Lower lobe of right lung (tissue), 2 donors: ENCODE measurements at regions not wholly inside any gene's neighbourhood (a gene's known extent, or its start where the extent isn't known, plus 50 kb on each side); places are given as distances from the start of the nearest gene placed in this dataset.
A peak's percentile ranks its signal among the peaks of the same experiment; 100 is the strongest.

Experiments
- ATAC-seq, 2 donors: fragments of 200-7000 bp; cut with Tn5 transposase; one replicate each; pipeline ENCODE4 v1.9.1; 2020 to 2022; ENCODE audit warnings: mild to moderate bottlenecking in 2 of 2, moderate library complexity in 2 of 2
- DNase-seq: peaks from one replicate; pipeline ENCODE4 v3.0.0-alpha.2; 2020
- H3K27ac ChIP-seq: fragments of 200-600 bp; one replicate; pipeline ENCODE4 v1.8.0; 2022
- H3K27me3 ChIP-seq: fragments of 200-600 bp; one replicate; pipeline ENCODE4 v1.8.0; 2022; ENCODE audit warnings: low read depth
- H3K36me3 ChIP-seq: fragments of 200-600 bp; one replicate; pipeline ENCODE4 v1.8.0; 2022; ENCODE audit warnings: mild to moderate bottlenecking
- H3K4me1 ChIP-seq: fragments of 200-600 bp; one replicate; pipeline ENCODE4 v1.8.0; 2022
- H3K4me3 ChIP-seq: fragments of 200-600 bp; one replicate; pipeline ENCODE4 v1.8.0; 2022; ENCODE audit warnings: mild to moderate bottlenecking
- H3K9me3 ChIP-seq: fragments of 200-600 bp; one replicate; pipeline ENCODE4 v1.8.0; 2022
- intact Hi-C: fragments of 100-400 bp; cut with DNase I; formaldehyde crosslinking; loops from one replicate; pipeline ENCODE4 v1.11.0; 2022
- TF ChIP-seq, protein P1 (sequence below): fragments of 200-600 bp; IDR thresholded peaks from one replicate; pipeline ENCODE4 v1.8.0; 2022; ENCODE audit warnings: antibody characterized with exemption, mild to moderate bottlenecking
- donor health status: DM: no; HTN: yes; CAD: no; lungs with severe emphysema.

DNA sequence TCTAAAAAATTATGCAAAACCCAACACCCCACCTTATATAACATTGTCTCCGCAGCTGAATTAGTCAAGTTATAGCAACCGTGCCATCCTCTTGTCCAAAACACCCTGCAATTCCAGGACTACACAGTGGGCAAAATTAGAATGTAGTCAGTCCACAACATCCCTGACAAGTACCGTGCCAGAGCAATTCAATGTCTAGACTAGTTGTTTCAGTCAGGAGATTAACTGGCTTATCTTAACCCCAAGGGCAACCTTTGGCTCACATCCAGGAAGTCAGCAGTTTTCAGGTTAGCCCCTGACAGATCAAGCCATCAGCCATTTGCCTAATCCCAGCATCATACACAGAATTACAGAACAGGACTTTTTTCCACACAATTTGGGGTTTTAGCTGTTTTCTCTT is 240.8 kb upstream of the TMEM161B start:
- Histone ChIP-seq H3K27me3 (no peaks in the 10 kb centered on the region), H3K9me3 (no peaks in the 10 kb centered on the region), H3K27ac (no peak overlapping the region), H3K4me1 (no peaks in the 10 kb centered on the region), H3K4me3 (no peak overlapping the region), H3K36me3 (no peaks in the 10 kb centered on the region)
- intact Hi-C loops, result no loop called here
- no peak for ATAC-seq
- TF ChIP-seq, protein P1, sequence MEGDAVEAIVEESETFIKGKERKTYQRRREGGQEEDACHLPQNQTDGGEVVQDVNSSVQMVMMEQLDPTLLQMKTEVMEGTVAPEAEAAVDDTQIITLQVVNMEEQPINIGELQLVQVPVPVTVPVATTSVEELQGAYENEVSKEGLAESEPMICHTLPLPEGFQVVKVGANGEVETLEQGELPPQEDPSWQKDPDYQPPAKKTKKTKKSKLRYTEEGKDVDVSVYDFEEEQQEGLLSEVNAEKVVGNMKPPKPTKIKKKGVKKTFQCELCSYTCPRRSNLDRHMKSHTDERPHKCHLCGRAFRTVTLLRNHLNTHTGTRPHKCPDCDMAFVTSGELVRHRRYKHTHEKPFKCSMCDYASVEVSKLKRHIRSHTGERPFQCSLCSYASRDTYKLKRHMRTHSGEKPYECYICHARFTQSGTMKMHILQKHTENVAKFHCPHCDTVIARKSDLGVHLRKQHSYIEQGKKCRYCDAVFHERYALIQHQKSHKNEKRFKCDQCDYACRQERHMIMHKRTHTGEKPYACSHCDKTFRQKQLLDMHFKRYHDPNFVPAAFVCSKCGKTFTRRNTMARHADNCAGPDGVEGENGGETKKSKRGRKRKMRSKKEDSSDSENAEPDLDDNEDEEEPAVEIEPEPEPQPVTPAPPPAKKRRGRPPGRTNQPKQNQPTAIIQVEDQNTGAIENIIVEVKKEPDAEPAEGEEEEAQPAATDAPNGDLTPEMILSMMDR, result no peak
- DNase-seq, result no peak

DNA sequence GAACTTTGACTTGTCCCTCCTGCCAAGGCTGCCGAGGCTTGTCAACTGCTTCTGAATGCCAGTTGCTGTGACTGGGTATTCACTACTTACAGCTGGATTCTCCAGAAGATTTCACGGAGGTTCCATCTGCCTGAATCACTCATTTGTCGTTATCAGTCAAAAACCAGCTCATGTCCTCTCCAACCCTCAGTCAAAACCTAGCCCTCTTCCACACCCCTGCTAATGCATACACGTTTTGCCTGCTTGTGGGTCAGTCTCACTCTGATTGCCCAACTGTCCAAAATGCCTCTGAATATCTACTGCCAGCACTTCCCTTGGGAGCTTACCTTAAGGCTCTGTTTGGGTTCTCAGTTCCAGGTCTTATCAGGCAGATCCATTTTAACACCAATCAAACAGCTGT is 238.6 kb upstream of the TMEM161B start:
- no peaks in the 10 kb centered on the region for H3K9me3 ChIP-seq
- intact Hi-C loops, result no loop called here
- peaks cover 8% of the 10 kb centered on the region for H3K4me1 ChIP-seq
- DNase-seq (no peak), ATAC-seq (no peak)
- H3K36me3 ChIP-seq, result no peaks in the 10 kb centered on the region
- no peak overlapping the region for H3K4me3 ChIP-seq
- H3K27me3 ChIP-seq, result no peaks in the 10 kb centered on the region
- H3K27ac ChIP-seq, result no peak overlapping the region
- TF ChIP-seq, protein P1, result no peak

DNA sequence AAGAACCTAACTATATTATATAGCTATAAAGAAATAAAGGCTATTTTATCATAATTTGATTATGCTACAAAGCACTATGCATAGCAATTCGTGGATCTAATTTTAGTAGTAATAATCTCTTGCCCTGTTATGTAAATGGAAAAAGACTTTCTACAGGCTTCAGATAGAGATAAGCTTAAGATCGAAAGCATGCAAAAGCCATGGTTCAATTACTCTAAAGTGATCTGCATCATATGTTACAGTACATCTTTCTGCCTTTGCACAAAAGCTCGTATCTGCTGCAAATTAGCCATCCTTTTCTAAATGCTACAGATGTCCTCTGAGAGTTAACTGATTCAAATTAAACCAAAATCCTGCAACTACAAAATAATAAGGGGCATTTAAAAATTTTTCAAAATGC is 234.8 kb upstream of the TMEM161B start:
- Histone ChIP-seq H3K4me3 (peak overlapping the region; percentile 57), H3K4me1 (peaks cover 8% of the 10 kb centered on the region)
- DNase-seq, result no peak

GRCh38 chr5:88503041-88503345 is 234.3 kb upstream of the TMEM161B start:
- ATAC-seq (no peak), DNase-seq (no peak)
- H3K27me3 ChIP-seq, result no peaks in the 10 kb centered on the region
- TF ChIP-seq, protein P1, result no peak
- no peaks in the 10 kb centered on the region for H3K9me3 ChIP-seq
- peaks cover 8% of the 10 kb centered on the region for H3K4me1 ChIP-seq
- intact Hi-C loops, result no loop called here
- no peak overlapping the region for H3K27ac ChIP-seq
- no peaks in the 10 kb centered on the region for H3K36me3 ChIP-seq
- peak overlapping the region; percentile 57 for H3K4me3 ChIP-seq

More for the DNA sequence above, 234.8 kb upstream of the TMEM161B start:
- no peaks in the 10 kb centered on the region for H3K27me3 ChIP-seq
- TF ChIP-seq, protein P1, result no peak
- no peaks in the 10 kb centered on the region for H3K36me3 ChIP-seq
- H3K27ac ChIP-seq, result no peak overlapping the region
- H3K9me3 ChIP-seq, result no peaks in the 10 kb centered on the region
- intact Hi-C loops, result no loop called here
- no peak for ATAC-seq

DNA sequence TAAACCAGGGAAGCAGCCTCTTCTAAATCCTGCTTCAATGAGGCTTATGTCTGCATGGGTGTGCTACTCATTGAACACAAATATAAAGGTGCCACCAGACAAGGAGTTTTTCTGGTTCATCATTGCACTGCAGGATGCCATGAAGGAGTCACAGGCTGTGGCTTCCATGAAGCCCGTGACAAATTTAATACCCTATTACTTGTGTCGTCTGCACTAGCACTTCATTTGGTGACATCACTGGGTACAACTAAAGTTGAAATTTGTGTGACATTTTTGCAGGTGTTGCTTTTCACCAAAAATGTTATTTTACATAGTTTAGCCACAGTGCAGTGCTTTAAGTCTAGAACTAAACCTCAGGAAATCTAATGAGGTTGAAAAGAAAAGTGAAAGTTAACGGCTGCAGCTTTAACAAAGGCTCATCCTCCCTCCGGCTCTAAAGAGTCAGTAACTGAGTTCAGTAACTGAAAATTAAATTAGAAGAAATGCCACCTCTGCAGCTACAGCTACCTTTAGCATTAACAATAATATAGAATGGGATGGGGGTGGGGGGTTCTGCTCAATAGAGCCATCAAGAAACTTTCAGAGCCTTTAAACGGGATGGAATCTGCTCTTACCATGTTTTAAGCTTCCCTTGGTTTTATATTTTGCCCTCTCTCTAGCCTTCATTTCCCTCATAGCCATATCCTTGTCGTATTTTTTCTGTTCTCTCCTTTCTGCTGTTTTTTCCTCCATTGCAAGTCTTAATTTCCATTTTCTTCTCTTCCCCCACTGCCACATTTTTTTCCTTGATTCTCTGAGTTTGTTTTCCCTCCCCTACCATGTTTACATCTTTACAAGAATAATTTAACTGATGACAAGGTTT is 233.8 kb upstream of the TMEM161B start:
- DNase-seq (no peak), ATAC-seq (peak in 1 of 2 donors; percentile 56)
- no peaks in the 10 kb centered on the region for H3K9me3 ChIP-seq
- H3K4me3 ChIP-seq, result peak overlapping the region; percentile 57
- peaks cover 8% of the 10 kb centered on the region for H3K4me1 ChIP-seq
- intact Hi-C loops, result no loop called here
- H3K36me3 ChIP-seq, result no peaks in the 10 kb centered on the region
- TF ChIP-seq, protein P1, result no peak
- no peaks in the 10 kb centered on the region for H3K27me3 ChIP-seq
- H3K27ac ChIP-seq, result no peak overlapping the region
